Kidney epithelial cell (primary cell): ENCODE measurements at regions not wholly inside any gene's neighbourhood (a gene's known extent, or its start where the extent isn't known, plus 50 kb on each side); places are given as distances from the start of the nearest gene placed in this dataset.

Experiments
- DNase-seq: peaks from one replicate; pipeline ENCODE4 v3.0.0-alpha.2; 2010; ENCODE audit warnings: low read depth
- H3K27me3 ChIP-seq: 2 replicates; pipeline ENCODE4 v1.6.0; 2011; ENCODE audit warnings: low read length; ENCODE audit not compliant: control insufficient read depth, insufficient read depth
- H3K36me3 ChIP-seq: 2 replicates; pipeline ENCODE4 v1.5.1; 2011; ENCODE audit warnings: low read length; ENCODE audit not compliant: control insufficient read depth, insufficient read depth
- H3K4me3 ChIP-seq: 2 replicates; pipeline ENCODE4 v1.5.1; 2011; ENCODE audit warnings: low read depth, mild to moderate bottlenecking, control low read depth, low read length
- CTCF ChIP-seq: IDR thresholded peaks from 2 replicates; pipeline ENCODE4 v1.5.1; 2011; ENCODE audit warnings: mild to moderate bottlenecking, moderate library complexity, low read length, control low read depth, inconsistent platforms; ENCODE audit not compliant: insufficient read depth, poor library complexity, severe bottlenecking

DNA sequence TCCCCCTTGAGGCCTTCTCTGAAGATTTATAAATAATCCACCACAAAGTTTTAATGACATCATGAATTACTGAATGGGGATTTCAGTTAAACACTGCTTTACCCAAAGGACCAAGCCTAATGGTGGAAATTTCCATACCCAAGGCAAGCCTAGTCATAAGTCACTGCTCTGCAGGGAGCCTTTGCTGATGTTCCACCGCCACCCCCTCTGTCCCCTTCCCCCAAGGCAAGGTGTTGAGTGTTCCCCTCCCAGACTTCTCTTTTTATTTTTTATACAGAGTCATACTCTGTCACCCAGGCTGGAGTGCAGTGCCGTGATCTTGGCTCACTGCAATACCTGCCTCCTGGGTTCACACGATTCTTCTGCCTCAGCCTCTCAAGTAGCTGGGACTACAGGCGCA lies 76.4 kb upstream of the FUNDC1 start:
- TF ChIP-seq CTCF, result no peak
- no peak overlapping the region for H3K4me3 ChIP-seq

DNA sequence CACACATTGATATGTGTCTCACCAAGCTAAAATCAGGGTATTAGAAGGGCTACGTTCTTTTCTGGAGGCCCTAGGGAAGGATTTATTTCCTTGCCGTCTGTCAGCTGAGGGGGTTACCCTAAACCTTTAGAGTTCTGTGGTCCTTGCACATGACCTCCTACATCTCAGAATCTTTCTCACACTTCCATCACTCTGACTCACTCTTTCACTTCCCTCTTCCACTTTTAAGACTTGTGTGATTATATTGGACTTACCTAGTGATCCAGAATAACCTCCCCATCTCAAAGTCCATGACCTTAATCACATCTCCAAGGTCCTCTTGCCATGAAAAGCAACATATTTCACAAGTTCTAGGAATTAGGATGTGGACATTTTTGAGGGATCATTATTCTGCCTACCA lies 53.6 kb upstream of the FUNDC1 start:
- no peak overlapping the region for H3K4me3 ChIP-seq
- TF ChIP-seq CTCF, result no peak
- H3K36me3 ChIP-seq, result no peaks in the 10 kb centered on the region
- DNase-seq, result no peak
- no peaks in the 10 kb centered on the region for H3K27me3 ChIP-seq

More for the DNA sequence above, 76.4 kb upstream of the FUNDC1 start:
- DNase-seq, result no peak
- no peaks in the 10 kb centered on the region for H3K27me3 ChIP-seq
- no peaks in the 10 kb centered on the region for H3K36me3 ChIP-seq
